ENCODE measurements at regions not wholly inside any gene's neighbourhood (a gene's known extent, or its start where the extent isn't known, plus 50 kb on each side); places are given as distances from the start of the nearest gene placed in this dataset.

DNA sequence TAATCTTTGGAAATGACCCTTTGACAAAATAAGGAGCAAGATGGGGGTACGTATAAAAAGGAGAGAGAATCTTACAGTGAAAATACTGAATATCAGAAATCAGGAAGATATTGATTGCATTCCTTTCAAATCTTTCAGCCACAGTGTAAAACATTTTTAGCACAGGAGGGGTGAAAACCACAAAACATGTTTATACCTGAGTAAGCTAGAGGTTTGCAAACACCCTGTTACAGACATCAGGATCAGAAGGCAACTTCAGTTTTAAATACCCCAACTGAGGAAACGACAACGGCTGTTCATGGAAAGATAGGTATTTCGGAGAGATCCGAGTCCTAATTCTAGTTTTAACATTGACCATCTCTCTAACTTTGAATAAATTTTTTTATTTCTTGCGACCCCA is 69.1 kb upstream of the ITGB1 start:
- DNase-seq (ENCODE audit: extremely low read depth, low read depth), result no peak
- no peak for TF ChIP-seq CTCF (IDR thresholded peaks at IDR 0.05; ENCODE audit: low read depth, low read length, missing control alignments)
- H3K4me3 ChIP-seq (replicated peaks; ENCODE audit: low read depth, low read length), result no peak overlapping the region

GRCh38 chr10:33026422-33026821 is 68.4 kb upstream of the ITGB1 start:
- no peak for TF ChIP-seq CTCF (IDR thresholded peaks at IDR 0.05; ENCODE audit: low read depth, low read length, missing control alignments)
- DNase-seq (ENCODE audit: extremely low read depth, low read depth), result no peak
- no peak overlapping the region for H3K4me3 ChIP-seq (replicated peaks; ENCODE audit: low read depth, low read length)

- no peak for DNase-seq (ENCODE audit: extremely low read depth, low read depth)
- no peak overlapping the region for H3K4me3 ChIP-seq (replicated peaks; ENCODE audit: low read depth, low read length)
- no peak for TF ChIP-seq CTCF (IDR thresholded peaks at IDR 0.05; ENCODE audit: low read depth, low read length, missing control alignments)
These were observed 67.9 kb upstream of the ITGB1 start for GRCh38 chr10:33025910-33026309.

GRCh38 chr10:33025039-33025438 is 67.0 kb upstream of the ITGB1 start:
- DNase-seq (ENCODE audit: extremely low read depth, low read depth), result no peak
- H3K4me3 ChIP-seq (replicated peaks; ENCODE audit: low read depth, low read length), result no peak overlapping the region
- TF ChIP-seq CTCF (IDR thresholded peaks at IDR 0.05; ENCODE audit: low read depth, low read length, missing control alignments), result no peak

GRCh38 chr10:33022691-33023090 is 64.7 kb upstream of the ITGB1 start:
- no peak overlapping the region for H3K4me3 ChIP-seq (replicated peaks; ENCODE audit: low read depth, low read length)
- no peak for TF ChIP-seq CTCF (IDR thresholded peaks at IDR 0.05; ENCODE audit: low read depth, low read length, missing control alignments)
- no peak for DNase-seq (ENCODE audit: extremely low read depth, low read depth)

DNA sequence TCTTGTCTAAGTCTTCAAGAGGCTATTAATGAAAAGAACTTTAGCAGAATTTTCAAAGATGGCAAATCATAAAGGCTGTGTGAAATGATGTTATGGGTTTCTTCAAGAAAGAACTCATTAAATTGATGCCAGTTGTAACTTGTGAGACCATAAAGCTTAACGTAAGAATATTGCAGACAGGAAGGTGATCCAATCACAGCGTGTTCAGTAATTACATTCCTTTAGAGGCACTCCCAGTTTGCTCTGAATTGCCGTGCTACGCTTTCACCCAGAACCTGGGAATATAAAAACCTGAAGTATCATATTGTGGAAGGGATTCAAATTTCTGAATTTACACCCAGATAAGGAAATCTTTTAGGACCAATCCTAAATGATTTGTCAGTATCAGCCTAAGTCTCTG is 64.1 kb upstream of the ITGB1 start:
- H3K4me3 ChIP-seq (replicated peaks; ENCODE audit: low read depth, low read length), result no peak overlapping the region
- no peak for TF ChIP-seq CTCF (IDR thresholded peaks at IDR 0.05; ENCODE audit: low read depth, low read length, missing control alignments)
- DNase-seq (ENCODE audit: extremely low read depth, low read depth), result no peak

DNA sequence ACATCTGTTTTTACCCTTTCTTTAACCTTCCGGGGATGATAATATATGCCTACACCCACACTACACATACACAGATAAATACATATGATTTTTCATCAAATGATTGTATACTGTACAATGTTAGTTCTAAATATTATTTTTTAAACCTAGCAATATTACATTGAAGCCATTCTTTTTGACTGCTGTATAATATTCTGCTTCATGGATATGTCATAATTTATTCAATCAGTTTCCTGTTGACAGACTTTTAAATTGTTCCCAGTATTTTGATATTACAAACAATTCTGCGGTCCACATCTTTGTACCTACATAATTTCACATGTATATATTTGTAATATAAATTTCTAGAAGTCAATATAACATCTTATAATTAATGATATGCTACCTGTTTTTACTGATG is 59.0 kb upstream of the ITGB1 start:
- DNase-seq (ENCODE audit: extremely low read depth, low read depth), result no peak
- H3K4me3 ChIP-seq (replicated peaks; ENCODE audit: low read depth, low read length), result no peak overlapping the region
- no peak for TF ChIP-seq CTCF (IDR thresholded peaks at IDR 0.05; ENCODE audit: low read depth, low read length, missing control alignments)
